K562 (cell line): ENCODE measurements at regions not wholly inside any gene's neighbourhood (a gene's known extent, or its start where the extent isn't known, plus 50 kb on each side); places are given as distances from the start of the nearest gene placed in this dataset.

ENCODE experiments used
- ATAC-seq: fragments of 200-7000 bp; cut with Tn5 transposase; 3 replicates; pipeline ENCODE4 v1.9.1; 2020; ENCODE audit warnings: moderate library complexity
- BruUV-seq: library from RNA; stranded (reverse); fragments of 400-500 nt; replicated peaks from 2 replicates; lab custom pipeline; 2021; lab: Mats Ljungman, UMichigan
- CTCF ChIA-PET: fragments of 300-600 bp; formaldehyde crosslinking; extraction: SDS; loops from one replicate; lab custom pipeline; 2021; ENCODE audit warnings: low intra/inter-chr PET ratio; lab: Yijun Ruan, JAX
- POLR2A ChIA-PET: fragments of 300-600, 350-650 bp; sonication (Branson Sonifier 250); formaldehyde crosslinking; extraction: SDS; loops from one replicate; lab custom pipeline; 2021; ENCODE audit warnings: antibody characterized with exemption, inconsistent platforms; lab: Yijun Ruan, JAX
- DNase-seq, 4 experiments: peaks; one replicate each; pipeline versions ENCODE4 v3.0.0 to v3.0.0-alpha.2; 2011 to 2018; ENCODE audit warnings: low spot score in 3 of 4, mixed read lengths in 3 of 4; ENCODE audit errors: extremely low read depth in 1 of 4
- FAIRE-seq: peaks from 2 replicates; lab custom pipeline; 2011; peaks lifted over from hg19 to GRCh38; lab: Jason Lieb, UNC
- H2AFZ ChIP-seq: 2 replicates; pipeline ENCODE4 v1.6.0; 2011; ENCODE audit warnings: low read depth, low read length, control low read depth, inconsistent platforms
- H3K27ac ChIP-seq: fragments of 200-600 bp; 3 replicates; pipeline ENCODE4 v1.8.0; 2011; ENCODE audit warnings: low read depth, mild to moderate bottlenecking, control low read depth, inconsistent platforms, low read length, moderate library complexity, mixed read lengths; ENCODE audit errors: extremely low read depth
- H3K27me3 ChIP-seq, 2 experiments: fragments of 300-600 bp in 1 of 2; 2 replicates in 1 of 2; 3 replicates in 1 of 2; pipeline versions ENCODE4 v1.6.0 to v1.8.0; 2011; ENCODE audit warnings: inconsistent platforms in 2 of 2, low read length in 2 of 2, mild to moderate bottlenecking in 1 of 2, mixed read lengths in 1 of 2, moderate library complexity in 1 of 2; ENCODE audit not compliant: control insufficient read depth in 2 of 2, insufficient read depth in 2 of 2
- H3K36me3 ChIP-seq: fragments of 300-600 bp; 3 replicates; pipeline ENCODE4 v1.8.0; 2011; ENCODE audit warnings: mild to moderate bottlenecking, low read length, inconsistent platforms; ENCODE audit not compliant: control insufficient read depth, insufficient read depth
- H3K4me1 ChIP-seq, 2 experiments: fragments of 200-600 bp in 1 of 2; replicated peaks in 1 of 2; 2 replicates in 1 of 2; 3 replicates in 1 of 2; pipeline versions ENCODE4 v1.5.1 to v1.8.0; 2011; ENCODE audit warnings: inconsistent platforms in 2 of 2, low read length in 2 of 2, mild to moderate bottlenecking in 1 of 2, mixed read lengths in 1 of 2, moderate library complexity in 1 of 2; ENCODE audit not compliant: control insufficient read depth in 2 of 2, insufficient read depth in 2 of 2
- H3K4me2 ChIP-seq: 2 replicates; pipeline ENCODE4 v1.6.1; 2011; ENCODE audit warnings: low read length, control low read depth, inconsistent platforms, mixed read lengths; ENCODE audit not compliant: insufficient read depth
- H3K4me3 ChIP-seq: fragments of 200-600 bp; sonication (generic), shearing (Covaris generic); 2 replicates; pipeline ENCODE4 v1.5.1; 2016; ENCODE audit warnings: control low read depth, inconsistent platforms
- H3K79me2 ChIP-seq: fragments of 200-600 bp; 3 replicates; pipeline ENCODE4 v1.8.0; 2011; ENCODE audit warnings: low read length, inconsistent platforms; ENCODE audit not compliant: control insufficient read depth, insufficient read depth
- H3K9ac ChIP-seq, 2 experiments: 2 replicates each; pipeline versions ENCODE4 v1.6.0 to v1.6.1; 2011; ENCODE audit warnings: low read depth in 2 of 2, low read length in 2 of 2, control low read depth in 1 of 2, inconsistent platforms in 1 of 2, mild to moderate bottlenecking in 1 of 2, mixed read lengths in 1 of 2; ENCODE audit not compliant: insufficient read depth in 1 of 2
- H3K9me1 ChIP-seq: one replicate; pipeline ENCODE4 v1.6.0; 2011; ENCODE audit warnings: inconsistent platforms, mild to moderate bottlenecking, low read length, moderate library complexity; ENCODE audit not compliant: control insufficient read depth, insufficient read depth
- H3K9me3 ChIP-seq: replicated peaks from 2 replicates; pipeline ENCODE4 v1.5.1; 2011; ENCODE audit warnings: low read depth, low read length, inconsistent platforms; ENCODE audit not compliant: control insufficient read depth, insufficient read depth
- H4K20me1 ChIP-seq: replicated peaks from 2 replicates; pipeline ENCODE4 v1.6.1; 2011; ENCODE audit warnings: low read length, inconsistent platforms, mixed read lengths; ENCODE audit not compliant: control insufficient read depth, insufficient read depth
- CHD1 ChIP-seq: fragments of 200-600 bp; sonication (generic); IDR thresholded peaks from one replicate; pipeline ENCODE4 v1.6.1; 2012; ENCODE audit warnings: mild to moderate bottlenecking, moderate library complexity, low read length, inconsistent platforms
- NR2C2 ChIP-seq, 2 experiments: fragments of 200-800 bp in 1 of 2; sonication (Bioruptor generic) in 1 of 2; sonication (generic) in 1 of 2; formaldehyde crosslinking in 1 of 2; IDR thresholded peaks; 2 replicates each; pipeline versions ENCODE4 v1.6.1 to v1.8.0; 2016 to 2022; ENCODE audit warnings: mild to moderate bottlenecking in 1 of 2, missing compliant biosample characterization in 1 of 2, missing genetic modification characterization in 1 of 2, missing genetic modification reagents in 1 of 2
- RBM34 ChIP-seq: fragments of 200-400 bp; formaldehyde crosslinking; IDR thresholded peaks from 2 replicates; pipeline ENCODE4 v1.6.1; 2018; ENCODE audit warnings: low read length, borderline replicate concordance; ENCODE audit not compliant: insufficient read depth
- SMAD3 ChIP-seq: fragments of 450-650 bp; formaldehyde crosslinking; conservative IDR thresholded peaks from 2 replicates; pipeline ENCODE4 v1.4.0; 2020; ENCODE audit warnings: mild to moderate bottlenecking
- SREBF1 ChIP-seq: fragments of 150-350 bp; IDR thresholded peaks from 2 replicates; pipeline ENCODE4 v1.6.1; 2014; ENCODE audit warnings: antibody characterized with exemption, low read depth, low read length, borderline replicate concordance
- TAF1 ChIP-seq: IDR thresholded peaks from 2 replicates; pipeline ENCODE4 v1.6.1; 2011; ENCODE audit warnings: mild to moderate bottlenecking, low read length, moderate library complexity; ENCODE audit not compliant: insufficient read depth, control insufficient read depth, severe bottlenecking; ENCODE audit errors: extremely low read depth
- ZFP30 ChIP-seq: fragments of 250-450 bp; sonication (Bioruptor Pico); IDR thresholded peaks from 2 replicates; pipeline ENCODE4 v1.8.0; 2022; ENCODE audit warnings: moderate library complexity, mild to moderate bottlenecking, inconsistent platforms, borderline replicate concordance
- ZNF124 ChIP-seq: sonication (generic); formaldehyde crosslinking; IDR thresholded peaks from 2 replicates; pipeline ENCODE4 v1.8.1; 2022; ENCODE audit warnings: missing genetic modification reagents
- ZNF282 ChIP-seq: sonication (generic); formaldehyde crosslinking; IDR thresholded peaks from 2 replicates; pipeline ENCODE4 v1.8.1; 2023; ENCODE audit warnings: missing genetic modification reagents
- WGBS: fragments of 100-300 bp; shearing (Covaris generic); methylation state at CpG from one replicate; pipeline ENCODE4 v1.1.6; 2016; ENCODE audit warnings: low coverage, mixed read lengths; ENCODE audit not compliant: insufficient coverage; ENCODE audit errors: missing lambda C conversion rate; 5-methylcytosine and 5-hydroxymethylcytosine counted together
- in situ Hi-C: fragments of 300-500 bp; cut with MboI; formaldehyde crosslinking; loops from 4 replicates; pipeline ENCODE4 v1.15.0; 2018; ENCODE audit warnings: inconsistent platforms, mixed read lengths
- intact Hi-C: fragments of 100-400 bp; cut with micrococcal nuclease; formaldehyde crosslinking; loops from 2 replicates; pipeline ENCODE4 v1.14.2; 2022
- TF ChIP-seq, protein P1 (sequence below): fragments of 250-450 bp; sonication (Bioruptor Pico); IDR thresholded peaks from 2 replicates; pipeline ENCODE4 v1.5.0; 2020; ENCODE audit warnings: mild to moderate bottlenecking, borderline replicate concordance
- TF ChIP-seq, protein P2 (sequence below), 2 experiments: fragments of 450-650 bp; IDR thresholded peaks; 2 replicates each; pipeline ENCODE4 v1.6.1; 2016
- TF ChIP-seq, protein P3 (sequence below), 2 experiments: IDR thresholded peaks in 1 of 2; conservative IDR thresholded peaks in 1 of 2; 2 replicates each; pipeline ENCODE4 v1.6.1; 2016; ENCODE audit warnings: low read depth in 2 of 2, mild to moderate bottlenecking in 1 of 2, missing compliant biosample characterization in 1 of 2, missing genetic modification characterization in 1 of 2, moderate library complexity in 1 of 2

DNA sequence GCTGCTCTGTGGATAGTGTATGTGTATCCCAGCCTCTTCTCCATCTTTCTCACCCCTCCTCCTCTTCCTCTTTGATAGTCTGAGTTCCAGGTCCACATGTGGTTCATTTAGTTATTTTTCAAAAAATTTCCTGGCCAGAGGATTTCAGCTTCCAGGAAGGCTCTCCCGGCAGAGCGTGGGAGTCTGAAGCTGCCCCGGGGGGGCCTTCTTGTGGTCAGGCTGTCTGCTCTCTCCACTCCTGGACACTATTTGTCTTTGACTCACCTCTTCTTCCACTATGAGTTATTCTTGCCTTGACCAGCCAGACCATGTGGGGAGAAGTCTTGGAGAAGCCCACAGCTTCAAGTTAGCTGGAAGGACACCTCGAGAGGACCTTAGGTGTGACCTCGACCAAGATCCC is 258.8 kb downstream of the CDC5L start:
- no peak overlapping the region for H3K9ac ChIP-seq
- no peaks in the 10 kb centered on the region for H3K9me3 ChIP-seq
- H3K79me2 ChIP-seq: no peaks in the 10 kb centered on the region
- ChIA-PET POLR2A (interaction anchor here (0.6 to 0.7 kb wide), 2 partner anchors 169 to 171 kb away, joined by 3 to 5 read pairs; no protein-coding TSS in a partner anchor), CTCF (no interaction called here)
- no peak overlapping the region for H2AFZ ChIP-seq
- peaks cover 34 to 61% of the 10 kb centered on the region in 2 experiments for H3K27me3 ChIP-seq
- no peaks in the 10 kb centered on the region for H3K4me1 ChIP-seq
- peak overlapping the region; percentile 28 for H3K4me2 ChIP-seq
- in situ Hi-C loops (loop anchor here (10.0 kb wide), 1 partner anchor 172 kb away; no protein-coding TSS in a partner anchor), intact Hi-C loops (loop anchor here (5.0 kb wide), 1 partner anchor 169 kb away; no protein-coding TSS in a partner anchor)
- ATAC-seq (no peak), DNase-seq (no peak), FAIRE-seq (no peak)
- H3K36me3 ChIP-seq: no peaks in the 10 kb centered on the region
- no peak overlapping the region for H3K27ac ChIP-seq
- H4K20me1 ChIP-seq: no peaks in the 10 kb centered on the region
- BruUV-seq: no TSS peak
- no peak overlapping the region for H3K4me3 ChIP-seq
- H3K9me1 ChIP-seq: no peaks in the 10 kb centered on the region
- WGBS: 1% methylated on average over 5 of the region's 5 CpGs
- TF ChIP-seq NR2C2 (CRISPR knock-in tag; IDR thresholded peaks at IDR 0.05) (no peak), NR2C2 (tag; IDR thresholded peaks at IDR 0.05) (no peak), CHD1 (no peak), ZNF282 (CRISPR knock-in tag) (no peak), RBM34 (no peak), TAF1 (no peak), SMAD3 (no peak), ZFP30 (no peak), SREBF1 (no peak), ZNF124 (CRISPR knock-in tag) (no peak)
- TF ChIP-seq, protein P1, sequence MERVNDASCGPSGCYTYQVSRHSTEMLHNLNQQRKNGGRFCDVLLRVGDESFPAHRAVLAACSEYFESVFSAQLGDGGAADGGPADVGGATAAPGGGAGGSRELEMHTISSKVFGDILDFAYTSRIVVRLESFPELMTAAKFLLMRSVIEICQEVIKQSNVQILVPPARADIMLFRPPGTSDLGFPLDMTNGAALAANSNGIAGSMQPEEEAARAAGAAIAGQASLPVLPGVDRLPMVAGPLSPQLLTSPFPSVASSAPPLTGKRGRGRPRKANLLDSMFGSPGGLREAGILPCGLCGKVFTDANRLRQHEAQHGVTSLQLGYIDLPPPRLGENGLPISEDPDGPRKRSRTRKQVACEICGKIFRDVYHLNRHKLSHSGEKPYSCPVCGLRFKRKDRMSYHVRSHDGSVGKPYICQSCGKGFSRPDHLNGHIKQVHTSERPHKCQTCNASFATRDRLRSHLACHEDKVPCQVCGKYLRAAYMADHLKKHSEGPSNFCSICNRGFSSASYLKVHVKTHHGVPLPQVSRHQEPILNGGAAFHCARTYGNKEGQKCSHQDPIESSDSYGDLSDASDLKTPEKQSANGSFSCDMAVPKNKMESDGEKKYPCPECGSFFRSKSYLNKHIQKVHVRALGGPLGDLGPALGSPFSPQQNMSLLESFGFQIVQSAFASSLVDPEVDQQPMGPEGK (CRISPR knock-in tag): no peak
- TF ChIP-seq, protein P2, sequence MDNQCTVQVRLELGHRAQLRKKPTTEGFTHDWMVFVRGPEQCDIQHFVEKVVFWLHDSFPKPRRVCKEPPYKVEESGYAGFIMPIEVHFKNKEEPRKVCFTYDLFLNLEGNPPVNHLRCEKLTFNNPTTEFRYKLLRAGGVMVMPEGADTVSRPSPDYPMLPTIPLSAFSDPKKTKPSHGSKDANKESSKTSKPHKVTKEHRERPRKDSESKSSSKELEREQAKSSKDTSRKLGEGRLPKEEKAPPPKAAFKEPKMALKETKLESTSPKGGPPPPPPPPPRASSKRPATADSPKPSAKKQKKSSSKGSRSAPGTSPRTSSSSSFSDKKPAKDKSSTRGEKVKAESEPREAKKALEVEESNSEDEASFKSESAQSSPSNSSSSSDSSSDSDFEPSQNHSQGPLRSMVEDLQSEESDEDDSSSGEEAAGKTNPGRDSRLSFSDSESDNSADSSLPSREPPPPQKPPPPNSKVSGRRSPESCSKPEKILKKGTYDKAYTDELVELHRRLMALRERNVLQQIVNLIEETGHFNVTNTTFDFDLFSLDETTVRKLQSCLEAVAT (IDR thresholded peaks at IDR 0.05): no peak
- TF ChIP-seq, protein P3, sequence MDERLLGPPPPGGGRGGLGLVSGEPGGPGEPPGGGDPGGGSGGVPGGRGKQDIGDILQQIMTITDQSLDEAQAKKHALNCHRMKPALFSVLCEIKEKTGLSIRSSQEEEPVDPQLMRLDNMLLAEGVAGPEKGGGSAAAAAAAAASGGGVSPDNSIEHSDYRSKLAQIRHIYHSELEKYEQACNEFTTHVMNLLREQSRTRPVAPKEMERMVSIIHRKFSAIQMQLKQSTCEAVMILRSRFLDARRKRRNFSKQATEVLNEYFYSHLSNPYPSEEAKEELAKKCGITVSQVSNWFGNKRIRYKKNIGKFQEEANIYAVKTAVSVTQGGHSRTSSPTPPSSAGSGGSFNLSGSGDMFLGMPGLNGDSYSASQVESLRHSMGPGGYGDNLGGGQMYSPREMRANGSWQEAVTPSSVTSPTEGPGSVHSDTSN (CRISPR knock-in tag; IDR thresholded peaks at IDR 0.05; ENCODE audit: low read depth): no peak
- TF ChIP-seq, protein P3 (tag; conservative IDR thresholded peaks at IDR 0.05; ENCODE audit: low read depth): no peak
